ENCODE measurements at regions not wholly inside any gene's neighbourhood (a gene's known extent, or its start where the extent isn't known, plus 50 kb on each side); places are given as distances from the start of the nearest gene placed in this dataset.

GRCh38 chr2:176845718-176846117, 366.9 kb upstream of the HNRNPA3 start:
- TF ChIP-seq NFRKB (IDR thresholded peaks at IDR 0.05): no peak
- no peak for TF ChIP-seq FOXA1 (IDR thresholded peaks at IDR 0.05)
- TF ChIP-seq ZNF384 (IDR thresholded peaks at IDR 0.05): no peak
- no peak for TF ChIP-seq FOXM1 (IDR thresholded peaks at IDR 0.05; ENCODE audit: borderline replicate concordance)
- no peak for TF ChIP-seq CTBP1 (IDR thresholded peaks at IDR 0.05; ENCODE audit: borderline replicate concordance)
- no peak for TF ChIP-seq SP1 (IDR thresholded peaks at IDR 0.05)
- no peak for TF ChIP-seq LEF1 (IDR thresholded peaks at IDR 0.05; ENCODE audit: borderline replicate concordance)
- no peak for TF ChIP-seq L3MBTL2 (conservative IDR thresholded peaks at IDR 0.05)
- no peak for TF ChIP-seq BHLHE40 (IDR thresholded peaks at IDR 0.05; ENCODE audit: borderline replicate concordance)
- TF ChIP-seq PKNOX1 (IDR thresholded peaks at IDR 0.05): no peak
- TF ChIP-seq HDGF (IDR thresholded peaks at IDR 0.05; ENCODE audit: borderline replicate concordance): no peak
- no peak for TF ChIP-seq FOXK2 (IDR thresholded peaks at IDR 0.05)
- no peak for TF ChIP-seq ELF4 (IDR thresholded peaks at IDR 0.05)

Measured in HEK293T (cell line).